ENCODE measurements at regions not wholly inside any gene's neighbourhood (a gene's known extent, or its start where the extent isn't known, plus 50 kb on each side); places are given as distances from the start of the nearest gene placed in this dataset.

GRCh38 chr17:79248843-79249493 is 174.3 kb downstream of the ENGASE start:
- H3K36me3 ChIP-seq (ENCODE audit: control insufficient read depth in 2 of 2, extremely low read depth in 1 of 2, insufficient read depth in 2 of 2, low read length in 2 of 2) = no peaks in the 10 kb centered on the region
- BruUV-seq (replicated peaks) = no TSS peak

More at GRCh38 chr17:79248843-79249493, 174.3 kb downstream of the ENGASE start:
- Histone ChIP-seq H3K27me3 (ENCODE audit: control insufficient read depth in 2 of 2, insufficient read depth in 2 of 2, low read length in 2 of 2) (no peaks in the 10 kb centered on the region), H3K27ac (ENCODE audit: insufficient read depth, low read depth, low read length) (no peak overlapping the region), H3K9me3 (replicated peaks; ENCODE audit: control insufficient read depth, insufficient read depth, low read length) (no peaks in the 10 kb centered on the region), H2AFZ (ENCODE audit: low read depth, low read length) (no peak overlapping the region), H3K4me2 (ENCODE audit: insufficient read depth, low read length) (no peak overlapping the region), H3K9me1 (replicated peaks; ENCODE audit: control insufficient read depth, extremely low read depth, insufficient read depth, low read length) (no peaks in the 10 kb centered on the region), H3K9ac (replicated peaks; ENCODE audit: extremely low read depth, insufficient read depth, low read length) (no peak overlapping the region), H4K20me1 (replicated peaks; ENCODE audit: control insufficient read depth, extremely low read depth, insufficient read depth, low read length) (no peaks in the 10 kb centered on the region), H3K4me3 (replicated peaks in 1 of 3; ENCODE audit: insufficient read depth in 1 of 3, low read depth in 1 of 3, low read length in 3 of 3) (no peak overlapping the region), H3K4me1 (ENCODE audit: control insufficient read depth, extremely low read depth, insufficient read depth, low read length) (no peaks in the 10 kb centered on the region), H3K79me2 (ENCODE audit: control insufficient read depth, insufficient read depth, low read length) (no peaks in the 10 kb centered on the region)
- TF ChIP-seq MAX (IDR thresholded peaks at IDR 0.05; ENCODE audit: insufficient read depth, insufficient read length) = no peak
- TF ChIP-seq JUN (IDR thresholded peaks at IDR 0.05; ENCODE audit: borderline replicate concordance, insufficient read depth, insufficient read length, low read depth) = no peak
- no peak for TF ChIP-seq GATA2 (IDR thresholded peaks at IDR 0.05; ENCODE audit: insufficient read depth, insufficient read length, low read depth, low read length)
- TF ChIP-seq POLR2AphosphoS5 (IDR thresholded peaks at IDR 0.05; ENCODE audit: insufficient read depth, low read depth, low read length) = no peak
- no peak for TF ChIP-seq MYC (IDR thresholded peaks at IDR 0.05; ENCODE audit: low read depth, low read length)
- TF ChIP-seq EZH2 (IDR thresholded peaks at IDR 0.05; ENCODE audit: borderline replicate concordance, low read depth, low read length, severe bottlenecking) = no peak
- no peak for TF ChIP-seq FOS (IDR thresholded peaks at IDR 0.05; ENCODE audit: borderline replicate concordance, insufficient read depth, low read length)
- no peak for TF ChIP-seq POLR2A (IDR thresholded peaks at IDR 0.05; ENCODE audit: low read depth, low read length)
- TF ChIP-seq CTCF (IDR thresholded peaks at IDR 0.05; ENCODE audit: extremely low read depth in 1 of 2, insufficient read depth in 1 of 2, low read depth in 1 of 2, low read length in 2 of 2) = no peak
- dilution Hi-C loops (cut with MboI; ENCODE audit: extremely low pct_ligation_motif_present, low sequenced_read_pairs) (no loop called here), intact Hi-C loops (cut with micrococcal nuclease) (no loop called here)
- DNase-seq (ENCODE audit: low read depth, low spot score) (no peak), FAIRE-seq (no peak)
- ChIA-PET POLR2A (no interaction called here), CTCF (no interaction called here)
